ENCODE measurements at regions not wholly inside any gene's neighbourhood (a gene's known extent, or its start where the extent isn't known, plus 50 kb on each side); places are given as distances from the start of the nearest gene placed in this dataset.
A peak's percentile ranks its signal among the peaks of the same experiment; 100 is the strongest.
"Not testable (repeated sequence)": the region's sequence is repeated elsewhere in the genome, so short reads cannot be mapped to it uniquely, and the experiment has no call there.

- DNase-seq = no peak
Observed at GRCh38 chr6:26267083-26267589, 97.9 kb upstream of the BTN3A2 start.

DNA sequence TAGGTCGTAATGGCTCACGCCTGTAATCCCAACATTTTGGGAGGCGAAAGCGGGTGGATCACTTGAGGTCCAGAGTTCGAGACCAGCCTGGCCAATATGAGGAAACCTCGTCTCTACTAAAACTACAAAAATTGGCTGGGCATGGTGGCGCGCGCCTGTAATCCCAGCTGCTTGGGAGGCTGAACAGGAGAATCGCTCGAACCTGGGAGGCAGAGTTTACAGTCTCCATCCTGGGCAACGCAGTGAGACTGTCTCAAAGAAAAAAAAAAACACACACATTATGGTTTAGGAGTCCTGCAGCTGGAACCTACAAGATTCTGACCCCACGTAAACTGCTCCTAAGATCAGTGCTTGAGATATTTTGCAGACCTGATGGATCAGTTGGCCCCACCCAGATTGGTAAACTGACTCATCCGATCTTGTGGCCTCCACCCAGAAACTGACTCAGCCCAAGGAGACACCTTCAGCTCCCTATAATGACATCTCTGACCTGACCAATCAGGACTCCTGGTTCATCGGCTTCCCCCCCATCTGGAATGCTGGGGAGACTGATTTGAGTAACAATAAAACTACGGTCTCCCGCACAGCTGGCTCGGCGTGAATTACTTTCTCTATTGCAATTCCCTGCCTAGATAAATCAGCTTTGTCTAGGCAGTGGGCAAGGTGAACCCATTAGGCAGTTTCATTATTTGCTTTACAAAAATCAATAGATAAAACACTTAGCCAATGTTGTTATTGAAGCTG, 96.2 kb upstream of the BTN3A2 start:
- no peak for DNase-seq

DNA sequence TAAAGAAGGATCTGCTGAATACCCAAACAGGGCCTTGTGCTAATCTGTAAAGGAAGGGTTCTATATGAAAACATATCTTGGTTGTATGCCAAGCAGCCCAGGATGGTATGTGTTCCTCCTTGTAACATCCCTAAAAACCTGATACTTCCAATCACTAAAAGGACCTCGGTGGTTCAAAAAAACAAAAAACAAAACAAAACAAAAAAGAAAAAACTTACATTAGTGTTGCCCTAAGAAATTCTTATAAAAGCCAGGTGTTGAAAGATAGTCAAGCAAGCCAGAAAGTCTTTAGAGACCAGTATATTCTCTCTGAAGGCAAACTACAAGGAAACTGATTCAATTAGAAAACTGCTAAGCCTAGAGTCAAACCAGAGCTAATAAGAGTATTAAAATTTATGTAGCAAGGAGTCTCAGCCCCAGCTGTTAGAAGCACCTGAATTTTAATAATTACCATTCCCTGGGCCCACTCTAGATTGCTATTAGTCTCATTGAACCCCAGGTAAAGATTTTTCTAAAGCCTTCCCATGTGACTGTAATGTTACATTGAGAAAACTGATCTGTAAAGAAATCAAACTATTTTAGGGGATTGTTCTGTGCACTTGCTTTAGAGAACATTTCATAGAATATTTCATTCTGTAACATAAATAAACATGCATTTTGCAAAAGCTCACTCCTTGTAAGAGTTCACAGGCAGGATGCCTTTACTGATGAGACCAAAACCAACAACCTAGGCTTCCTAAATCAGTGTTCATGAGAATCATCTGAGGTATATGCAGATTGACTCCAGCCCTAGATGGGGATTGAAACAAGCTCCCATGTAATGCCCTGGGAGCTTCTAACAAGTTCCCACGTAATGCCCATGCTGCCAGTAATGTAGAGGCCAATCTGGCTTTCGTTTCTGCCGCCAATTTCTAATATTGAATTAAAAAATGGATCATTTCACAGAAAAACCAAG, 95.2 kb upstream of the BTN3A2 start:
- DNase-seq = no peak

- no peak for DNase-seq
Observed at GRCh38 chr6:26270486-26270861, 94.5 kb upstream of the BTN3A2 start.

GRCh38 chr6:26270903-26271667, 93.9 kb upstream of the BTN3A2 start:
- DNase-seq = peak; percentile 91

DNA sequence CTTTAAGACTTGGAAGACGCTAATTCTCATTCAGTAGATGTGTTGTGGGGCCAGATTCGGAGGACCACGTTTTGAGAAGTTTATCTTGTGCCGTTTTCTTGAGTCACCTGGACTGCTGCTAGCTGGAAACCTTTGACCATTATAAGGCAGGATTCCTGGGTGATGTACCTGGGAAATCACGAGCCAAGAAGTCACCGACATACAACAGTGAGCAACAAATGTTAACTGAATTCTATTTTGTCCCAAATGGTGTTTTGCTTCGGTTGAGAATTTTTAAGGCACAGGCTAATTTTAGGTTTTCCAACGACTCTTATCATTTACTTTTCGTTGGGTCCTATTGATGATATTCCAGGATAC, 93.4 kb upstream of the BTN3A2 start:
- DNase-seq = peak; percentile 69

GRCh38 chr6:26272171-26272637, 92.8 kb upstream of the BTN3A2 start:
- peak; percentile 85 for DNase-seq

DNA sequence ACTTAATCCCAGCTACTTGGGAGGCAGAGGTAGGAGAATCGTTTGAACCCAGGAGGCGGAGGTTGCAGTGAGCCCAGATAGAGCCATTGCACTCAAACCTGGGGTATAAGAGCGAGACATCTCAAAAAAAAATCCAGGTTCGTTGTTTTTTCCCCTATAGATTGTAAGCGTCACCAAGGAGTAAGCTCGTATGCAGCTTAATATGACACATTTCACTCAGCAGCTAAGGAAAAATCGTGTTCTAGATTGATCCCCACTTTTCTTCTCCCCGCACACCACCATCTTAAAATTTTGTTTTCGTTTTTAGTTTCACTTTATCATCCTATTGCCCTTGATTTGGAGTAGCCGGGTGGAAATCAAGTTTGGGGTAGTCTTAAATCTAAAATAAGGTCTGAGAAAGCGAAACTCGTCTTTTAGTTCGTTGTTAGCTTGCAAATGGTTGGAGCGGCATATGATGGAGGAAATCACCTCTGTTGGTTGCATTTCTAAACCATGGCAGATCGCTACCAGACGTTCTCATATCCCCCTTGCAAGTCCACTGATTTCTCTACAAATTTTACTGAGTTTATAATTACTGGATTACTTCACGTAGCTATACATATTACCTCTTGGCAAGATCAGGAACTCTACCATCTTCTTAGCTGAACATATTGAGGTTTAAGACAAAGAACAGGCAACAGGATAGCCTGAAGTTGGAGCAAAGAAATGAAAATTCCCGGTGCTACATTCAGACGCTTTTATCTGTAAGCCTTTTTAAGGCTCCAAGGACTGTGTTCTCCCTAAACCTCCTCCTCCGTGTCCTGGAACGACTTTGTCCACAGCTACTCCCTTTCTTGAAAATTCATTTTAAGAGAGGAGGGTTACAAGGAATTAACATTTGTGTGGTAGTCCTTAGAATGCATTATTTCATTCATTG, 91.1 kb upstream of the BTN3A2 start:
- DNase-seq = no peak

- DNase-seq = no peak
Observed at GRCh38 chr6:26275663-26276062, 89.3 kb upstream of the BTN3A2 start.

DNA sequence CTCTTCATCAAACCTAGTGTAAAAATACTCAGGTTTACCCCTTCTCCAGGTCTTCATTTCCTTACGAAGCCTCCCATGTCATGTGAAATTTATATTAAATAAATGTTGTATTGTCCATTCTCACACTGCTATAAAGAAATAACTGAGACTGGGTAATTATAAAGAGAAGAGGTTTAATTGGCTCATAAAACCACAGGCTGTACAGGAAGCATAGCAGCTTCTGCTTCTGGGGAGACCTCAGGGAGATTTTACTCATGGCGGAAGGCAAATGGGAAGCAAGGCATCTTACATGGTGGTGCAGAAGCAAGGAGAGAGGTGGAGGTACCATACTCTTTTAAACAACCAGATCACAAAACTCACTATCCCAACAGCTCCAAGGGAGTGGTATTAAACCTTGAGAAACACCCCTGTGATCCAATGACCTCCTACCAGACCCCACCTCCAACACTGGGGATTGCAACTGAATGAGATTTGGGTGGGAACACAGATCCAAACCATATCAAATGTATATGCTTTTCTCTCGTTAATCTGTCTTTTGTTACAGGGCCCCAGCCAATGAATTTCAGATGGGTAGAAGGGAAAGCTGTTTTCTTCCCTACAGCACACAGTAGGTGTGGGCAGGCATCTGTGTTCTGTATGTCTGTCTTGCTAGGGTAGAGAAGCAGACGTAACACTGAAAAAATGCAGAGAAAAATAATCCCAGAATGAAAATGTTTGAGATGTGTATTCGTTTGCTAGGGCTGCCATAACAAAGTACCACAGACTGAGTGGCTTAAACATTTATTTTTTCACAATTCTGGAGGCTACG, 88.0 kb upstream of the BTN3A2 start:
- DNase-seq = no peak

- no peak for DNase-seq
Observed at GRCh38 chr6:26278536-26278935, 86.5 kb upstream of the BTN3A2 start.

DNA sequence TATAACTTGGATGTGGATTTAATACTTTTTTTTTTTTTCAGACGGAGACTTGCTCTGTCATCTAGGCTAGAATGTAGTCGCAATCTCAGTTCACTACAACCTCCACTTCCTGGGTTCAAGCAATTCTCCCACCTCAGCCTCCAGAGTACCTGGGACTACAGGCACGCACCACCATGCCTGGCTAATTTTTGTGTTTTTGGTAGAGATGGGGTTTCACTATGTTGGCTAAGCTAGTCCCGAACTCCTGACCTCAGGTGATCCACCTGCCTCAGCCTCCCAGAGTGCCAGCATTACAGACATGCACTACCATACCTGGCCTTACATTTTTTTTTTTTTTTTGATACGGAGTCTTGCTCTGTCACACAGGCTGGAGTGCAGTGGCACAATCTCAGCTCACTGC, 85.6 kb upstream of the BTN3A2 start:
- DNase-seq = not testable (repeated sequence)

DNA sequence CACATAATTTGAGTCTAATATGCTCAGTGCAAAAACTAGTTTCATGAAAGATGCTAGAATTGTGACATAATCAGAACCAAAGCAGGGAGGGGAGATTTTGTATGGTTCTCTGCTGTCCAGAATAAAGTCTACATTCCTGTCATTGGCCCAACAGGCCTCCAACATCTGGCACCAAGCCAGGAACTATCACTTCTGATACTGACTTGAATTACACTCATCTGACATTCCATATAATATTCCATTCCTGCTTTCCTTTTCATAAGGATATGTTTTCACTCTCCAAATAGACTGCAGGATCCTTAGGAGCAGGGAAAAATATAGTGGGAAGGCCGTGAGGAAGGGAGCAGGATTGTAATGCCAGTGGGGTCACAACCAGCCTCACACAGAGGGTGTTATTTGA, 84.6 kb upstream of the BTN3A2 start:
- no peak for DNase-seq

- peak; percentile 82 for DNase-seq
Observed at GRCh38 chr6:26284537-26285142, 80.4 kb upstream of the BTN3A2 start.

GRCh38 chr6:26285143-26286134, 79.6 kb upstream of the BTN3A2 start:
- DNase-seq = peak; percentile 96

GRCh38 chr6:26286168-26286877, 78.7 kb upstream of the BTN3A2 start:
- peak; percentile 89 for DNase-seq

- no peak for DNase-seq
Observed at GRCh38 chr6:26288155-26288554, 76.8 kb upstream of the BTN3A2 start.

- no peak for DNase-seq
Observed at GRCh38 chr6:26290941-26291340, 74.1 kb upstream of the BTN3A2 start.

- DNase-seq = no peak
Observed at GRCh38 chr6:26292709-26293108, 72.3 kb upstream of the BTN3A2 start.
